ENCODE measurements at regions not wholly inside any gene's neighbourhood (a gene's known extent, or its start where the extent isn't known, plus 50 kb on each side); places are given as distances from the start of the nearest gene placed in this dataset.

- ChIA-PET POLR2A (no interaction called here), CTCF (ENCODE audit: low intra/inter-chr PET ratio, low total read pairs) (no interaction called here)
- no peaks in the 10 kb centered on the region for H3K9me3 ChIP-seq (ENCODE audit: low read length)
- WGBS (ENCODE audit: low lambda C conversion rate), result 0% methylated on average over 1 of the region's 1 CpG
- intact Hi-C loops (cut with micrococcal nuclease; ENCODE audit: unreplicated experiment) (no loop called here), in situ Hi-C loops (cut with HindIII; ENCODE audit: extremely low pct_ligation_motif_present, low pct_unique_long_range_greater_than_20kb) (no loop called here)
- no peak for ATAC-seq
- no peaks in the 10 kb centered on the region for H4K20me1 ChIP-seq (ENCODE audit: insufficient read depth, low read length)
- H3K4me3 ChIP-seq (replicated peaks in 1 of 3; ENCODE audit: insufficient read depth in 1 of 3, low read depth in 2 of 3, low read length in 3 of 3), result no peak overlapping the region
- no peak overlapping the region for H3K9ac ChIP-seq (ENCODE audit: insufficient read depth, low read depth, low read length)
- H3K4me1 ChIP-seq (ENCODE audit: insufficient read depth, low read length), result no peaks in the 10 kb centered on the region
- no peaks in the 10 kb centered on the region for H3K27me3 ChIP-seq (ENCODE audit: control insufficient read depth in 1 of 2, insufficient read depth in 2 of 2, low read length in 2 of 2)
- H3K79me2 ChIP-seq (ENCODE audit: insufficient read depth, low read length), result no peaks in the 10 kb centered on the region
- H3K4me2 ChIP-seq (ENCODE audit: low read depth, low read length), result no peak overlapping the region
- H3K27ac ChIP-seq (ENCODE audit: extremely low read length, insufficient read depth, low read length), result no peak overlapping the region
- no peak for FAIRE-seq
- no TSS peak for BruUV-seq (replicated peaks)
- H2AFZ ChIP-seq (ENCODE audit: low read length), result no peak overlapping the region
- no peaks in the 10 kb centered on the region for H3K36me3 ChIP-seq (replicated peaks in 1 of 2; ENCODE audit: control insufficient read depth in 1 of 2, insufficient read depth in 2 of 2, low read length in 2 of 2)
- no peak for DNase-seq (ENCODE audit: low spot score)
- TF ChIP-seq NR2F6 (IDR thresholded peaks at IDR 0.05), result no peak
- no peak for TF ChIP-seq NR2F6 (CRISPR knock-in tag; IDR thresholded peaks at IDR 0.05)
- no peak for TF ChIP-seq TFAP4 (IDR thresholded peaks at IDR 0.05; ENCODE audit: borderline replicate concordance, low read depth)
- no peak for TF ChIP-seq THRA (CRISPR knock-in tag; IDR thresholded peaks at IDR 0.05; ENCODE audit: borderline replicate concordance)
- TF ChIP-seq, protein P1, sequence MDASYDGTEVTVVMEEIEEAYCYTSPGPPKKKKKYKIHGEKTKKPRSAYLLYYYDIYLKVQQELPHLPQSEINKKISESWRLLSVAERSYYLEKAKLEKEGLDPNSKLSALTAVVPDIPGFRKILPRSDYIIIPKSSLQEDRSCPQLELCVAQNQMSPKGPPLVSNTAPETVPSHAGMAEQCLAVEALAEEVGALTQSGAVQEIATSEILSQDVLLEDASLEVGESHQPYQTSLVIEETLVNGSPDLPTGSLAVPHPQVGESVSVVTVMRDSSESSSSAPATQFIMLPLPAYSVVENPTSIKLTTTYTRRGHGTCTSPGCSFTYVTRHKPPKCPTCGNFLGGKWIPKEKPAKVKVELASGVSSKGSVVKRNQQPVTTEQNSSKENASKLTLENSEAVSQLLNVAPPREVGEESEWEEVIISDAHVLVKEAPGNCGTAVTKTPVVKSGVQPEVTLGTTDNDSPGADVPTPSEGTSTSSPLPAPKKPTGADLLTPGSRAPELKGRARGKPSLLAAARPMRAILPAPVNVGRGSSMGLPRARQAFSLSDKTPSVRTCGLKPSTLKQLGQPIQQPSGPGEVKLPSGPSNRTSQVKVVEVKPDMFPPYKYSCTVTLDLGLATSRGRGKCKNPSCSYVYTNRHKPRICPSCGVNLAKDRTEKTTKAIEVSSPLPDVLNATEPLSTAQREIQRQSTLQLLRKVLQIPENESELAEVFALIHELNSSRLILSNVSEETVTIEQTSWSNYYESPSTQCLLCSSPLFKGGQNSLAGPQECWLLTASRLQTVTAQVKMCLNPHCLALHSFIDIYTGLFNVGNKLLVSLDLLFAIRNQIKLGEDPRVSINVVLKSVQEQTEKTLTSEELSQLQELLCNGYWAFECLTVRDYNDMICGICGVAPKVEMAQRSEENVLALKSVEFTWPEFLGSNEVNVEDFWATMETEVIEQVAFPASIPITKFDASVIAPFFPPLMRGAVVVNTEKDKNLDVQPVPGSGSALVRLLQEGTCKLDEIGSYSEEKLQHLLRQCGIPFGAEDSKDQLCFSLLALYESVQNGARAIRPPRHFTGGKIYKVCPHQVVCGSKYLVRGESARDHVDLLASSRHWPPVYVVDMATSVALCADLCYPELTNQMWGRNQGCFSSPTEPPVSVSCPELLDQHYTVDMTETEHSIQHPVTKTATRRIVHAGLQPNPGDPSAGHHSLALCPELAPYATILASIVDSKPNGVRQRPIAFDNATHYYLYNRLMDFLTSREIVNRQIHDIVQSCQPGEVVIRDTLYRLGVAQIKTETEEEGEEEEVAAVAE (CRISPR knock-in tag; IDR thresholded peaks at IDR 0.05; ENCODE audit: borderline replicate concordance), result no peak
- no peak for TF ChIP-seq PRMT3 (CRISPR knock-in tag; IDR thresholded peaks at IDR 0.05; ENCODE audit: borderline replicate concordance, low read depth)
- TF ChIP-seq, protein P2, sequence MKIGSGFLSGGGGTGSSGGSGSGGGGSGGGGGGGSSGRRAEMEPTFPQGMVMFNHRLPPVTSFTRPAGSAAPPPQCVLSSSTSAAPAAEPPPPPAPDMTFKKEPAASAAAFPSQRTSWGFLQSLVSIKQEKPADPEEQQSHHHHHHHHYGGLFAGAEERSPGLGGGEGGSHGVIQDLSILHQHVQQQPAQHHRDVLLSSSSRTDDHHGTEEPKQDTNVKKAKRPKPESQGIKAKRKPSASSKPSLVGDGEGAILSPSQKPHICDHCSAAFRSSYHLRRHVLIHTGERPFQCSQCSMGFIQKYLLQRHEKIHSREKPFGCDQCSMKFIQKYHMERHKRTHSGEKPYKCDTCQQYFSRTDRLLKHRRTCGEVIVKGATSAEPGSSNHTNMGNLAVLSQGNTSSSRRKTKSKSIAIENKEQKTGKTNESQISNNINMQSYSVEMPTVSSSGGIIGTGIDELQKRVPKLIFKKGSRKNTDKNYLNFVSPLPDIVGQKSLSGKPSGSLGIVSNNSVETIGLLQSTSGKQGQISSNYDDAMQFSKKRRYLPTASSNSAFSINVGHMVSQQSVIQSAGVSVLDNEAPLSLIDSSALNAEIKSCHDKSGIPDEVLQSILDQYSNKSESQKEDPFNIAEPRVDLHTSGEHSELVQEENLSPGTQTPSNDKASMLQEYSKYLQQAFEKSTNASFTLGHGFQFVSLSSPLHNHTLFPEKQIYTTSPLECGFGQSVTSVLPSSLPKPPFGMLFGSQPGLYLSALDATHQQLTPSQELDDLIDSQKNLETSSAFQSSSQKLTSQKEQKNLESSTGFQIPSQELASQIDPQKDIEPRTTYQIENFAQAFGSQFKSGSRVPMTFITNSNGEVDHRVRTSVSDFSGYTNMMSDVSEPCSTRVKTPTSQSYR (CRISPR knock-in tag; IDR thresholded peaks at IDR 0.05; ENCODE audit: borderline replicate concordance), result no peak
- no peak for TF ChIP-seq POGK (CRISPR knock-in tag; conservative IDR thresholded peaks at IDR 0.05)
- TF ChIP-seq, protein P3, sequence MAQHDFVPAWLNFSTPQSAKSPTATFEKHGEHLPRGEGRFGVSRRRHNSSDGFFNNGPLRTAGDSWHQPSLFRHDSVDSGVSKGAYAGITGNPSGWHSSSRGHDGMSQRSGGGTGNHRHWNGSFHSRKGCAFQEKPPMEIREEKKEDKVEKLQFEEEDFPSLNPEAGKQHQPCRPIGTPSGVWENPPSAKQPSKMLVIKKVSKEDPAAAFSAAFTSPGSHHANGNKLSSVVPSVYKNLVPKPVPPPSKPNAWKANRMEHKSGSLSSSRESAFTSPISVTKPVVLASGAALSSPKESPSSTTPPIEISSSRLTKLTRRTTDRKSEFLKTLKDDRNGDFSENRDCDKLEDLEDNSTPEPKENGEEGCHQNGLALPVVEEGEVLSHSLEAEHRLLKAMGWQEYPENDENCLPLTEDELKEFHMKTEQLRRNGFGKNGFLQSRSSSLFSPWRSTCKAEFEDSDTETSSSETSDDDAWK (CRISPR knock-in tag; IDR thresholded peaks at IDR 0.05), result no peak
- no peak for TF ChIP-seq ARID2 (CRISPR knock-in tag; IDR thresholded peaks at IDR 0.05; ENCODE audit: borderline replicate concordance)
- TF ChIP-seq JUND (CRISPR knock-in tag; IDR thresholded peaks at IDR 0.05), result no peak
These were observed 531.6 kb upstream of the KLF4 start for GRCh38 chr9:108021096-108021710.

Data from HepG2 (cell line).